Activated CD4-positive, CD25-positive, alpha-beta regulatory T cell treated with anti-CD3 and anti-CD28 coated beads, Interleukin-2, amount 50 U/mL, for 16 hours (primary cell): ENCODE measurements at regions not wholly inside any gene's neighbourhood (a gene's known extent, or its start where the extent isn't known, plus 50 kb on each side); places are given as distances from the start of the nearest gene placed in this dataset.
"Not testable (repeated sequence)": the region's sequence is repeated elsewhere in the genome, so short reads cannot be mapped to it uniquely, and the experiment has no call there.

Source experiments
- DNase-seq: peaks from one replicate; pipeline ENCODE4 v3.0.0-alpha.2; 2020; ENCODE audit warnings: low read depth, low spot score

GRCh38 chr11:33971530-33971929, 79.7 kb upstream of the LMO2 start:
- not testable (repeated sequence) for DNase-seq

DNA sequence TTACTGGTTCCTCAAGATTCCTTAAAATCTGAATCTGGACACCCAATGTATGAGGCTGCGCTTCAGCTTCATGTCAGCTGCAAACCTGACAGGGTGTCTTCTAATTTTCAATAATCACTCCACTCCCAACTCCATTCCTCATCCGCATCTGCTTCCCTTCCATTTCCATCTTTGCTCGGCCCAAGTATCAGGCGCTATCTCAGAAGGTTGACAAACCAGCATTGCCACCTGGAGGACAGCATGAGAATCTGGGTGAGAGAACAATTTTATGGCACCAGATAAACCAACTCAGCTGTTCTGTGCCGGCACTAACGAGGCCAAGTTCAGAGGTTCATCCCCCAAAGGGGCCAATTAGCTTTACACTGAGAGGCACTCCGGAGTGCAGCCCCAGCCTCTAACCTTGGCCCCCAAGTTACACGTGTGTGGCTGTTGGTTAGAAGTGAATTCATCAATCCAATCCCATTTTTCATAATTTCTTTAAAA, 79.1 kb upstream of the LMO2 start:
- no peak for DNase-seq

GRCh38 chr11:33967451-33967850, 75.6 kb upstream of the LMO2 start:
- no peak for DNase-seq

GRCh38 chr11:33965032-33965431, 73.2 kb upstream of the LMO2 start:
- DNase-seq = no peak

- no peak for DNase-seq
Observed at GRCh38 chr11:33959855-33960400, 68.1 kb upstream of the LMO2 start.

- DNase-seq = no peak
Observed at GRCh38 chr11:33957304-33957917, 65.5 kb upstream of the LMO2 start.

GRCh38 chr11:33956611-33957010, 64.7 kb upstream of the LMO2 start:
- no peak for DNase-seq

GRCh38 chr11:33953289-33953688, 61.4 kb upstream of the LMO2 start:
- no peak for DNase-seq

GRCh38 chr11:33952805-33953204, 60.9 kb upstream of the LMO2 start:
- no peak for DNase-seq

DNA sequence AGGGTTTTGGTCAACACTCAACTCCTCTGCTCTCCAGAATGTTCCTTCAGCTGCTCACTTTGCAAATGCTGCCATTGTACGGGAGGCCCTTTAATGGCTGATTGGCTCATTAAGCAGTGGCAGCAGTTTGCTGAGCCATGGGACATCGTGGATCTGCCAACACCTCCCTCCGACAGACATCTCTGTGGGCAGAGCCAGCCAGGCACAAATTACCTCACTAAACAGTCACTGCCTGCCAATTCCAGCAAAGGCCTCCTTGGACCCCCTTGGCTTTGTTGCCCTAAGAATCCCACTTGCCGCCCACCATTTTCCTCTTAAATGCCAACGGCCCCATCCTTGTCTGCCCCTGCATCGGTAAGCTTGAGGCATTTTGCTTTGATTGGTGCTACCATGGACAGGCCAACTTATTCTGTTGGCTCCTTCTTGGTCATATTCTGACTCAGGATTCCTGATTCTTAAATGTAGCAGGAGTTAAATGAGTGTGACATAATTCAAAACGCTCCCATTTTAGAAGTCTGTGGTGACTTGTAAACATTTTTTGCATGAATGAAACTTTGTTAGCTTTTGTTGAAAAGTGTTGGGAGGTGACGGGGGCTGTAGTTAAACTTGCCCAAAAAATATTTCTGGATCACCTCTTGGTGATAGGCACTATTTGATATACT, 57.5 kb upstream of the LMO2 start:
- DNase-seq = no peak

GRCh38 chr11:33948494-33948893, 56.6 kb upstream of the LMO2 start:
- no peak for DNase-seq

GRCh38 chr11:33947918-33948317, 56.0 kb upstream of the LMO2 start:
- DNase-seq = not testable (repeated sequence)

DNA sequence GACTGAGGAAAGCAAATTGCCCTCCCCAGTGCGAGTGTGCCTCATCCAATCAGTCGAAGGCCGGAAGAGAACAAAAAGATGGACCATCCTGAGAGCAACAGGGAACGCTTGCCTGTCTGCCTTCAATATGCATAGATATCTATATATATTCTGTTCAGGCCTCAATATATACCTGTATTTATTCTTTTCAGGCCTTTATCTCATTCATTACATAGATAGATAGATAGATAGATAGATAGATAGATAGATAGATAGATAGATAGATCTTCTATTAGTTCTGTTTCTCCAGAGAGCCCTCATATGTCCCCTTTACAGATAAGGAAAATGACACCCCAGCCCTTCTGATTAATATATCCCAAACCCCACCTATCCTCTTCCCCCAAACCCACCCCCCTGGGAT, 55.1 kb upstream of the LMO2 start:
- no peak for DNase-seq

GRCh38 chr11:33945481-33946268, 53.8 kb upstream of the LMO2 start:
- DNase-seq = no peak

DNA sequence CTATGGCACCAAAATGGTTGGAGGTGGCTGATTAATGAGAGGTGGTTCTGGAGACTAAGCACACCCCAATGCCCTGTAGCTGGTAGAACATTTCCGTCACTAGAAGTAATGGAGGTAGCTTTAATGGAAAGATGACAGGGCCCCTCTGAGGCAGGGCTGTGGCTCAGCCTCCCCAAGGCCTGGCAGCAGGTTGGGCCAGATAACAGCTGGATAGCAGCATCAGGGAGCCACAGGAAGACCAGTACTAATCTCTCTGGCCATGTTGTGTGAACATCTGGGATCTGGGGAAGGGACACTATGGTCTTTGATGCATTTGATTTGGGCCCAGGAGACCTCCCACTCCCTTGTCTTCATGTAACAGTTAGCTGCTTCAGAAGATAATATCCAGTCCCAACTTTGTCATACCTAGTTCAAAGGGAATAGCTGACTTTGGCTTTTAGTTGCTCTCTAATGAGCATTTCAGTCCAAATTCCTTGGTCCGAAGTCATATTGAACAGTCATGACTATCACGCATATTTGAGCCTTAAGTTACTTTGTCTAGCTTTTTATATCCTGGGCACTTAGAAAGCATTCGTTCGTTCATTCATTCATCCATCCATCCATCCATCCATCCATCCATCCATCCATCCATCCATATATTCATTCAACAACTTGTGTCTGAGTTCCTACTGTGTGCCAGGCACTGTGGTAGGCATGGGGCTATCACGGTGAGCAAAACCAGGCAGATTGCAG, 53.0 kb upstream of the LMO2 start:
- no peak for DNase-seq

GRCh38 chr11:33944345-33944692, 52.4 kb upstream of the LMO2 start:
- DNase-seq = no peak

GRCh38 chr11:33942954-33943353, 51.1 kb upstream of the LMO2 start:
- DNase-seq = no peak

DNA sequence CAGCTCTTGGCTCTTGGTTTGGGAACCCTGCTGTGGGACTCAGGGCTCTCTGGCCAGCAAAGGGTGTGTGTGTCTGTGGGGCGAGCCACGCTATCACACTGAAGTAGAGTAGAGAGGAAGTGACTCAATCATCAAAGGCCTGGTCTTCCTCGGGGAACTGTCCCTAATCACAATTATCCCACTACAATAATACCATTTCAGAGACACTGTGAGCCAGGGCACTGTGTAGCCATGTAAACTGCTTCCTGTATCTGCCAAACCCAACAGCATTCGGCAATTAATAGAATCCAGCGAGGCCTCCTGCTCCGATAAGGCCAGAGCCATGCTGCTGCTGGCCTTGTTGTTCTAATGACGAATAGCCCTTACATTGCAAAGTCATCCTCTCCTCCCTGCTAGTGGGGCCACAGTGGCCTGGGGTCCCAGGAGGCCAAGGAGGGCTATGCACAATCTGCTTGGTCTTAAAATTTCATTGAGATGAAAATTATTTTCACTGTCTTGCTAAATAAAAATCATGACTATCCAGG, 49.8 kb upstream of the LMO2 start:
- no peak for DNase-seq
